Suppressor macrophage treated with lipopolysaccharide for 4 hours (primary cell): ENCODE measurements at regions not wholly inside any gene's neighbourhood (a gene's known extent, or its start where the extent isn't known, plus 50 kb on each side); places are given as distances from the start of the nearest gene placed in this dataset.
"Not testable (repeated sequence)": the region's sequence is repeated elsewhere in the genome, so short reads cannot be mapped to it uniquely, and the experiment has no call there.

Experiments used
- DNase-seq: peaks from one replicate; pipeline ENCODE4 v3.0.0-alpha.2; 2020

DNA sequence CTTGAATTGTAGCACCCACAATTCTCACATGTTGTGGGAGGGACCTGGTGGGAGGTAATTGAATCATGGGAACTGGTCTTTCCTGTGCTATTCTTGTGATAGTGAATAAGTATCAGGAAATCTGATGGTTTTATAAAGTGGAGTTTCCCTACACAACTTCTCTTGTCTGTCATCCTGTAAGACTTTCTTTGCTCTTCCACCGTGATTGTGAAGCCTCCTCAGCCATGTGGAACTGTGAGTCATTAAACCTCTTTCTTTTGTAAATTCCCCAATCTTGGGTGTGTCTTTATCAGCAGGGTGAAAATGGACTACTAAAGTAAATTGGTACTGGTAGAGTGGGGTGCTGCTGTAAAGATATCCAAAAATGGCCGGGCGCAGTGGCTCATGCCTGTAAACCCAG is 215.6 kb downstream of the LIG4 start:
- no peak for DNase-seq

DNA sequence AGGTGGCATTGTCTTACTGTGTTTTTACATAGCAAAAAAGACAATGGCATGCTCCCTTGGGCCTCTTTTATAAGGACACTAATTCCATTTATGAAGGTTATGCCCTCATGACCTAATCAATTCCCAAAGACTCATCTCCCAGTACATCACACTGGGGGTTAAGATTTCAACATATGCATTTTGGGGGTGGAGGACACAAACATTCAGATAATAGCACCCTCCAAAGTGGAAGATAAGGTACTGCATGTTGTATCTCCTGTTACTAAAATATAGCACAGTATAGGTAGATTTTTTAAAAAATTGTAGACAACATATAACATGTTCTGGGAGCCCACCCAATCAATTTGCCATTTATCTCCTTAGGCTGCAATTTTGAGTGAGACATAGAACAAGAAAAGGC is 221.2 kb downstream of the LIG4 start:
- no peak for DNase-seq

DNA sequence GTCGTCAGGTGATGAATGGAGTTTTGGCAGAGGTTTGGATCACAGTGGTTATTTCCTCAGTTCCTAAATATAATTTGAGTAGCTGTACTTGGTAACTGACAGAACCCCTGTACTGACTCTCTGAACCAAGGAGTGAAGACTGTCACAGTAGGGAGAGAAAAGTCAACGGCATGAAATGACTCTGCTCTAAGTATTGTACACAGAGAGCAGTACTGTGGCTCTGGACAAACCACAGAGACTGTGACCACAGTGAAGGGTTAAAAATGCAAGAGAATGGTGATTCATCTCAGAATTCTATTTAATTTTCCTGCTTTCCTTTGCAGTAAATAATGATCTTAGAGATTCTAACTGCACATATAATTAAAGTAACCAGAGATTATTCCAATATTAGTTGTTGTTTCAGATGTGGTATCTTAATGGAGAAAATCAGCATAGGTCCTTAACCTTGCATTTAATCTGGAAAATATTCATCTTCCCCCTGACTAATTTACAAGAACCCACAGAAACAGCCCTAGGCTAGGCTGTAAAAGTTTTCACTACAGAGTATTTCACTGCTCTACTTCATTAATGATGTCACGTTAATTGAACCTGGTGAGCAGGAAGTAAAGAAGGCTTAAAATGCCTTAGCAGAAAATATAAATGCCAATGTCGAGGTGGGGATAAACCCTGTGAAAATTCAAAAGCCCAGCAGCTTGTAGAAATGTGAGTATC is 221.9 kb downstream of the LIG4 start:
- no peak for DNase-seq

DNA sequence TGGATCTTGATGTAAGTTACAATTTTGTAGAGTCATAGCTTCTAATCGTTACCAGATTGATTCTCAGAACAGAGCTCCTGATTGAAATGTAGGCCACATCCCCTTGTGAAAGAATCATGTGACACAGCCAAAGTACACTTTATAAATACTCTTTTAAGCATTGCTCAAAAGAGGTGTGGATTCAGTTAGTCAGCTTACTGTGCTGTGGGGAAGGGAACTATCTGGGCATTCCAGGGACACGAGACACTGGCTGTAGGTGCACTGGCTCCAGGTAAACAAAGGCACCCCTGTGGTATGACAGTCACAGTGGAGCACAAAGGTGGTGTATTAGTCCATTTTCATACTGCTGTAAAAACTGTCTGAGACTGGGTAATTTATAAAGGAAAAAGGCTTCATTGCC is 222.8 kb downstream of the LIG4 start:
- no peak for DNase-seq

DNA sequence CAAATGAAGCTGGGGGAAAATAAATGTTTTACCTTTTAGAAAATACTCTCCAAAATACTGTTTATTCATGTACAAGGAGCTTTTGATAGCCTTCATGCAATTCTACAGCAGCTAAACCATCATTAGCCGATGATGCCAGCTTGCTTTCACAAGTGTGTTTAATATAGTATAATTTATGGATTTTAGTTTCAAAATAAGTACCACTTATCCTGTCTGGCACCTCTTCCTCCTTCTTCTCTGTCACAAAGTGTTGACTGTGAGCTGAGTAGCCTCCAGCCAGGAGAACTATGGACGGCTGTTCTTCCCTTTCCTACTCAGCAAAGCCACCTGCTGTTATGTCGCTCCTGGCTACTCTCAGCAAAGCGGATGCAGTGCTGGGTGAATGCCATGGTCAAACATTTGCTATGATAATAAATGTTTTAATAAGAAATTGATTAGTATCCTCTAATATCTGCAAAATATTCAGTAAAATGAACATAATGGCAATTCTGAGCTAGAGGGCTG is 238.2 kb downstream of the LIG4 start:
- DNase-seq, result no peak

DNA sequence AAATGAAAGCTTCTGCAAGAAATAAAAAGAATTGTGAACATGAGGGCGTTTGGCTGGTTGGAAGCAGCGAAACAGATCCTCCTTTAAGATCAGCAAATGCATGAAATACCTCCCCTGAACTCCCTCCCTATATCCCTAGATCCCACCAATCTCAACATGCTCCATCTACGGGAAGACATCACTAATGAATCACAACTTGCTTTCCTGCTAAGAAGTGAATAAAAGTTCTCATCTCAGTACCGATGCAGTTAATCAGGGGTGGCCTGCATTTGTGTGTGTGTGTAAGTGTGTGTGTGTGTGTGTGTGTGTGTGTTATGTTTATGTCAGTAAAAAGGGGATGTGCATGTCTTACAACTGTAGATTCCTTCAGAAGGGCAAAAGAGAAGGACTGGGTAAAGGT is 238.7 kb downstream of the LIG4 start:
- no peak for DNase-seq

DNA sequence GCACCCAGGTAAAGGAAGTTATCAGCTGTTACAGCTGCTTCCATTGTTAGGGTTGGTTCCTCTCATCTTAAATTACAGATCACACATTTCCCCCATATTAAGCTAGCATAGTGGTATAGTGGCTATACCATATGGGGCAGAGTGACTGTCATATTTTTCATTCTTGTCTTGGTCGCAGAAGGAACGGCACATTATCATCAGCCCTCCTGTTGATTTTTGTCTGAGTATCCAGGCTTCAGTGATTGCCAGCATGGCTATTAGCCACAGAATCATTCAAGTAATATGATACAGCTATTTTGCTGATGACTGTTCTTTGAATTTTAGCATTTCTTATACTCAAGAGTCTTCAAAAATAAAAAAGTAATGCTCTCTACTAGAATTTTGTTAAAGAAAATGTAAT is 240.9 kb downstream of the LIG4 start:
- DNase-seq, result no peak

DNA sequence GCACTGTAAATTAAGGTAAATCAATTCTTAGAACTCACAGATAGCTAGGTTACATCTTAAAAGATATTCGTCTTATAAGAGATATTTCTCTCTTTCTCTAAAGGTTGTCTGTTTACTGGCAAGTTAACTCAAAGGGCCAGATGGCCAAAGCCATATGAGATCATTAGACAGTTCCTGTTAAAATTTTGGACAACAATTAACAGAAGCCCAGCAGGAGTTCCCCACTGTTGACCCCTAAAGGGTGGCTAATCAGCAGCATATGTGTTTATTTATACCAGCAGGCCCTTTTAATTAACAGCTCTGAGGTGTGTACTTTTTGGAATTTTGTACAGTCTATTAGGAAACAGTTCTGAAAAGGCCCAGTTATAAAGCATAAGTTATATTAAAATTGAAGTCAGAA is 245.8 kb downstream of the LIG4 start:
- no peak for DNase-seq

DNA sequence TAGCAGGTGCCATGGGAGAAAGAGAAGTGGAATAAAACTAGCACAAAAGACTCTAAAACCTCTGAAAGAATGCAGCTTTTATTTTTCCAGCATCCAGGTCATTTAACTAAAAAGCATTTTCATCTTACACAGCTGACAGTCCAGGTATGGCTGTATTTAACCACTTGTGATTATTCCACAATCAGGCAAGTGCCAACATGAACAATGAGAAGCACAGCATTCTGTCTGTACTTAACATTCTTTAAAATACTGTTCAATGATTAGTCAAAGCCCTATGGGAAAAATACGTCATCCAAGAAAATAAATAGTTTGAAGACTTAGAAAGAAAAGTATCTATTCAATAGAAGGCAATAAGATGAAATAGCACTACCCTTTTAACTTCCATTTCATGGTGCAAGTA is 246.9 kb downstream of the LIG4 start:
- DNase-seq, result no peak

DNA sequence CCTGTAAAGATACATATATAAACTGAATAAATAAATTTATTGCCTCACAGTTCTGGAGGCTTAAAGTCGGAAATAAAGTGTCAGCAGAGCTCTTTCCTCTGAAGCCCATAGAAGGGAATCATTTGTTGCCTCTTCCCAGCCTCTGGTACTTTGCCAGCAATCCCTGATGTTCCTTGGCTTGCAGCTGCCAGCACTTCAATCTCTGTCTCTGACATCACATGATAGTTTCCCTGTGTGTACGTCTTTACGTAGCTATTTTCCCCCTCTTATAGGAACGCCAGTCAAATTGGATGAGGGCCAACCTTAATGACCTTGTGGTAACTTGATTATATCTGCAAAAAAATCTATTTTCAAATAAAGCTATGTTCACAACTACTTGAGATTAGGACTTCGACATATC is 250.9 kb downstream of the LIG4 start:
- DNase-seq, result no peak

DNA sequence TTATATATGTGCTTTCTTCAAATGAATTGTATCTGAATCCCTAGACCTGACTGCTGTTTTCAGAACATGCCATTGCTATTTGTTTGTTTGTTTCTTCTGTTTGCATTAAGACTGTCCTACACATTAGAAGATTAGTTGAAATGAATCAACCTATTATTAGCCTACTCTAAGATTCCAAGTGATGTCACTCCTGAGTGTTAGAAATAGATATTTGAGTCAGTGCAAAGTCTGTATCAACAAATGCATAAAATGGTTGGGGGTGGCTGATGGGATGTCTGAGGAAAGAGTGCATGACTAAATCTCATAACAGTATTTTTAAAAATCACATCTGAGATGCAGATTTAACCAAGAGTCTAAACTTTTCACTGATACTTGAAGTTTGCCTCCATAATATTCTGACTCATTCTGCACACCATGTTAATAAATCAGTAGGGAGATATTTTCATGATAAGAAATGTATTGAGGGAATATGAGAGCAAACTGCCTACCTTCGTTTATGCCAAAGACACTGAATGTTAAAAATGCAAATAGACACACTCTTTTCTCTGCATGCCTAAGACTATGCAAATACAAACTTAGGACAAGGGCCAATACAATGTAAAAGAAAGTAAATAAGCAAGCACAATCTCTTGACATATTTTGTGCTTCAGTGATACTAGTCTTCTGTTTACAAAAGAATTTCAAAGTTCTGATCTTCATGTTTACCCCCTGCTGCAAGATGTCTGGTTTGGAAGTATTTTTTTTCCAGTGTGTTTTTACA is 253.3 kb downstream of the LIG4 start:
- DNase-seq, result no peak

DNA sequence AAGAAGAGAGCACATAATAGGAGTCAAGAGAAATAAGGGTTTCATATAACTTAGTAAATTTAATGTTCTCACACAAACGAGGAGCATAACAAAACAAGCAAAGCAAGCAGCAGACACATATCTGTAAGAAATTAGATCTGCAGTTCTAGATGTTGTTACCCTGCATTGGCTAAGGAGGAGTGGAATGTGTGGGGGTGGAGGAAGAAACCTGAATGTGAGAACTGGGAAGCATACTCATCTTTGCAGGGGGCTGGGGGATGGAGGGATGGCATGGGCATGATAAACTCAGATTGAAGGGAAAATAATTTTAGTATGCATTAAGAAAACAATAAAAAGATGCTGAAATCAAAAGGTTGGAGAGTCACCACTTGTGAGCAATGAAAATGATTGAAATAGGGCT is 255.0 kb downstream of the LIG4 start:
- no peak for DNase-seq

DNA sequence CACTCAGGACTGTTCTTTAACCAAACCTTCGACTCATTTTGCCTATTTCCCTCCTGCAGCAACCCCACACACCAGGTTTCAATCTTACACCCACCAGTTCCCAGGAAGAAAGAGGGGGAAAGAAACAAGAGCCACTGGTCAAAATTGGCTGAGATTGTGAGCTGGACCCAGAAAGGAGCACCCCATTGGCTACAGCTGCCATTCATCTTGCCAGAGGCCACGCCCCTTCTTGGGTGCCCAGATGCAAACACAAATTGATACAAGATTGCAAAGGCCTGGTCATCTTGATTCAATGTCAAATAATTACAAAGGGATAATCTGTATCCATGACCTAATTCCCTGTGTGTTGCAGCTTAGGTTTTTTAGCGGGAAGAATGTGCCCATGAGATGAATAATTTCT is 258.4 kb downstream of the LIG4 start:
- no peak for DNase-seq

DNA sequence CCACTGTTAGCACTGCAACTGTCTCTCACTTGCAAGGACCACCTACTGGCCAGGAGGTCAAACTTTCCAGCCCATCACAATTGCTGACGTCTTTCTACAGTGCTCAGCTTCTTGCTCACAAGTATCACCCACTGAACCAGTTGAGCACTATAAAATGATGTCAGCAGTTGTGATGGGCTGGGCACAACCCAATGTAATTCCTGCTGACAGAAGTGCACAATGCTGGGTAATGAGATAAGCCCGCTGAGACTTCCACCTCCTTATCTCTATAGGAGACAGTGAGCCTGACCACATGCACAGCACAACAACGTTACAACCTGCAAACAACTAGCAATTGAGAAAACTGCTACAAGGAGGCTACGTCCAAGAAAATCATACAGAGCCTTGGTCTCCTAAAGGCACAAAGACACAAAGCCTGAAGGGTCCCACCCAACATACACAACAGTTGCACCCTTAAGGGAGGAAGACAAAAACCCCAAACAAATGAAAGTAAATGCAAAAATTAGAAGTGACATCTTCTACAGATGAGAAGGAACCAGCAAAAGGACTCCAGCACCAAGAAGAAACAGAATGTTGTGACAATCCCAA is 273.2 kb downstream of the LIG4 start:
- DNase-seq, result no peak

DNA sequence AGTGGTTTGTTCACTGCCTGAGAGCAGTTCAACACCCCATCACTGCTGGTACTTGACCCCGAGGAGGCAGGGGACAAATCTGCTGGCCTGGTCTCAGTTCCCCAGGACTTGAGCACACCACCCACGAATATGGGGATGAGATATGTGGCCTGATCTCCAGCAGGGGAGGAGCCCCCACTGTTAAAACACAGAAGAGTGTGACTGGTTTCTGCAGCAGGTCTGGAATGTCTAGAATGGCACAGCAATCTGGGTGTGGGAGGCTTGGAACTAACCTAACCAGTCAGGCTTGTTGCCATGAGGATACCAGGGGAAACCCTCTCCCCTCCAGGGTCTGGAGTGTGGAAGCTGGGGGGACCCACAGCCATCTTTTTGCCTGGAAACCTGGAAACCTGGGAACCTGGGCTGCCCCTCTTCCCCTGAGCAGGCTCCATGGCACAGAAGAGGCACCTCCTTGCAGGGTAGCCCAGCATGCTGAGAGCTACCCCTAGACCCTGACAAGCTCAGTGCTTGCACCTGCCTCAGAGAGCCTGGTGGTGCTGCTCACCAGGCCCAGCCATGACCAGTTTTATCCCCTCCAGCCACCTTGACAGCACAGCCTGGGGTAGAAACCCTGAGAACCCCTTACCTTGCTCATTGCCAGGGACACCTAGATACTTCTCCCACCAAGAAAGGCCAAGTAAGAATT is 273.8 kb downstream of the LIG4 start:
- no peak for DNase-seq

DNA sequence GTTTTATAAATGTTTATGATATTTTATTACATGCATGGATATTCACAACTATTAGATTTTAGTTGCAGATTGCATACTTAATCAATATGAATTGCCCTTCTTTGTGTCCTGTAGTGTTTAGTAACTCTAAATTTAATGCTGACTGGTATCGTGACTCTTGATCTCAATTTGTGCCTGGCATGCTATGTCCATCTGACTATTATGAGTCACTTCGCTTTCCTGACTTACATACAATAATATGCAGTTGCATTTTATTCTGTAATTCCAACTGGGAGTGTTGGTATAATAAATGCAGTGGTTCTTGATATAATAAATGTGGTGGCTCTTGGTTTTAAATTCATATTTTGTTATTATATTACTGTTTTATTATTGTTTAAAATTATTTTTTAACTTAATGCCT is 277.5 kb downstream of the LIG4 start:
- no peak for DNase-seq

DNA sequence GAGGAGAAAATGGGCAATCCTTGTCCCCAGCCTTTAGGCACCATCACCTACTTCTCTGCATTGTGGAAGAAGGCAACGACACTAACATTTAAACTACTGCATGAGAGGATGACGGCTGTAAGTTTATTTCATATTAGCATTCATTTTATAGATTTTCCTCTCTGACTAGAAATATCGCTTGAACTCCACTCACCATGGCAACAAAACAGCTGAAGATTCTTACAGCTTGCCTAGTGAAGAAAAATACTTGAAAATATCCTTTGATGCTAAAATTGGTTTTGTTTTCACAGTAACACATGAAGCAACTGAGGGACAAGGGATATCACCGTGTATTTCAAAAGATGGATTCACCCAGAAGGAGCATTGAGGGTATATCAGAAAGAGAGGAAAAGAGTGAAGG is 284.3 kb downstream of the LIG4 start:
- no peak for DNase-seq

DNA sequence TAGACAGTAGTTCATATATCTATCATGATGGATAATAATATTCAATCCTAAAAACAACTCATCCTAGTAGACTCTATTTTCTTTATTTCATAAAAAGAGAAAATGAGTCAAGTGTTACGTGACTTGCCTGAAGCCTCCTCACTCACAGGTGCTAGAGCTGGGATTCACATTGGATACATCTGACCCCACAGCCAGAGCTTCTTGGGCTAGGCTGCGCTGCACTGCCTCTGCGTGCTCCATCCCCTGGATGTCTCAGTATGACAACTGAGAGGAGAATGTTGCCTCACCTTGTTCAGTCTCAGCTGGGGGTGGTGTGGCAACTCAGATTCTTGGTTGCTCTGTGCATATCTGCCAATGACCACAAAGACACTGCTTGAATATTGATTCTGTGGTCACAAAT is 286.6 kb downstream of the LIG4 start:
- no peak for DNase-seq

DNA sequence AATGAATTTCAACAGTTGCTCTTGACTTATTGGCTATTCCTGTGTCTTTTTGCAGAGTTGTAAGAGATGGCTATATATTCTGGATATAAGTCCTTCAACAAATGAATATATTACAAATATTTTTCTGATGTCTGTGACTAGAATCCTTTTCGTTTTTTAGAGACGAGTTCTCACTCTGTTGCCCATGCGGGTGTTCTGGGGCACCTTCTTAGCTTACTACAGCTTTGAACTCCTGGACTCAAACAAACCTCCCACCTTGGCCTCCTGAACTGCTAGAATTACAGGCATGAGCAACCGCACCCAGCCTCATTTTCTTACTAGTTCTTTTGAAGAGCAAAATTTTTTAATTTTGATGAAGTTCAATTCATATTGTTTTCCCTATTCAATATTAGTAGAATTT is 287.8 kb downstream of the LIG4 start:
- no peak for DNase-seq

DNA sequence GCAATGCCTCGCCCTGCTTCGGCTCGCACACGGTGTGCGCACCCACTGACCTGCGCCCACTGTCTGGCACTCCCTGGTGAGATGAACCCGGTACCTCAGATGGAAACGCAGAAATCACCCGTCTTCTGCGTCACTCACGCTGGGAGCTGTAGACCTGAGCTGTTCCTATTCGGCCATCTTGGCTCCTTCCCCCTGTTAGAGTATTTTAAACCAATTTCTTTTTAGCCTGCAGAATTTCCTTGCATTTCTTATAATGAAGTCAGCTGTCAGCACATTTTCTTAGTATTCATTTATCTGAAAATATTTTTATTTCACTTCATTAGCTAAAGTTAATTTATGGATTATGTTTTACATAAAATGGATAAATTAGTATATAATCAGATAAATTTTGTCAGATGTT is 288.8 kb downstream of the LIG4 start:
- not testable (repeated sequence) for DNase-seq

DNA sequence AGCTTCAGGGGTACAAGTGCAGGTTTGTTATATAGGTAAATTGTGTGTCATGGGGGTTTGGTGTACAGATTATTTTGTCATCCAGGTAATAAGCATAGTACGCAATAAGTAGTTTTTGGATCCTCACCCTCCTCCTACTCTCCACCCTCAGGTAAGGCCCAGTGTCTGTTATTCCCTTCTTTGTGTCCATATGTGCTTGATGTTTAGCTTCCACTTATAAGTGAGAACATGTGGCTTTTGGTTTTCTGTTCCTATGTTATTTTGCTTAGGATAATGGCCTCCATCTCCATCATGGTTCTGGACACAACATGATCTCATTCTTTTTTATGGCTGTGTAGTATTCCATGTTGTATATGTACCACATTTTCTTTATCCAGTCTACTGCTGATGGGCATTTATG is 298.4 kb downstream of the LIG4 start:
- DNase-seq, result not testable (repeated sequence)

DNA sequence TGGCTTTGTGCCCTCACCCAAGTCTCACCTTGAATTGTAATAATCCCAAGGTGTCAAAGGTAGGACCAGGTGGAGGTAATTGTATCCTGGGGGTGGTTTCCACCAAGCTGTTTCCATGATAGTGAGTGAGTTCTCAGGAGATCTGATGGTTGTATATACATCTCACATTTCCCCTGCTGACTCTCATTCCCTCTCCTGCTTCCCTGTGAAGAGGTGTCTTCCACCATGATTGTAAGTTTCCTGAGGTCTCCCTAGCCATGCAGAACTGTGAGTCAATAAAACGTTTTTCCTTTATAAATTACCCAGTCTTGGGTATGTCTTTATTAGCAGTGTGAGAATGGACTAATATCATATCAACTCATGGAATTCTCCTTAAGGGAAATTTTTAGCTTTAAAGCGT is 302.6 kb downstream of the LIG4 start:
- no peak for DNase-seq

DNA sequence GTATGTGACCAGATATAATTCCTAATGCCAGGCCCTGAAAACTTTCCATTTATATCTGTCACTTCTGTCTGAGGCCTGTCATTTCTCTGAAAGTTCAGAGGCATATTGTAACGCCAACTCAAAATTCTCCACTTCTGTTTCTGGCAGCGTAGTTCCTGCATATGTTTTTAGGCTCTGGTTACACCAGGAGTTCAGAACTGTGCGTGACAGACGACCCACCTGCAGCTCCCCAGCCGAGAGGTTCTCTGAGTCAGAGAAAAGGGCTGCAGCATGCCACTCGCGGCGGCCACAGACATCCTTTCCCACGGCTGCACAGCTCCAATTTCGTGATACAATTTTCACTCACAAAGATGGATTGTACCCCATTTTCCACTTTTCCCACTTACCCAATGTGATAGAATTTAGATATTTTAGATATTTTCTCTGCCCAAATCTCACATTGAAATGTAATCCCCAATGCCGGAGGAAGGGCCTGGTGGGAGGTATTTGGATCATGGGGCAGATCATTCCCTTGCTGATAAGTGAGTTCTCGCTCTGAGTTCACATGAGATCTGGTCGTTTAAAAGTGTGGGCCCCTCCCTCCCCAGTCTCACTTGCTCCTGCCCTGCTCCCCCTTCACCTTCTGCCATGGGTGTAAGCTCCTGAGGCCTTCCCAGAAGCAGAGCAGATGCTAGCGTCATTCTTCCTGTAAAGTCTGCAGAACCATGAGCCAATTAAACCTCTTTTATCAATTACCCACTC is 308.1 kb downstream of the LIG4 start:
- DNase-seq, result no peak
